ENCODE measurements at regions not wholly inside any gene's neighbourhood (a gene's known extent, or its start where the extent isn't known, plus 50 kb on each side); places are given as distances from the start of the nearest gene placed in this dataset.

- TF ChIP-seq ZNF462 (CRISPR knock-in tag; IDR thresholded peaks at IDR 0.05) (no peak), CTCF (conservative IDR thresholded peaks at IDR 0.05; ENCODE audit: low read depth in 2 of 2) (no peak), EZH2 (IDR thresholded peaks at IDR 0.05; ENCODE audit: low read depth, unreplicated experiment) (no peak), EZH2phosphoT487 (IDR thresholded peaks at IDR 0.05; ENCODE audit: unreplicated experiment) (no peak), NANOG (IDR thresholded peaks at IDR 0.05; ENCODE audit: borderline replicate concordance) (no peak), POLR2AphosphoS5 (IDR thresholded peaks at IDR 0.05; ENCODE audit: low read depth) (no peak), STAT1 (IDR thresholded peaks at IDR 0.05; ENCODE audit: unreplicated experiment) (no peak), ZNF114 (CRISPR knock-in tag; IDR thresholded peaks at IDR 0.05) (no peak), CREB1 (CRISPR knock-in tag; IDR thresholded peaks at IDR 0.05; ENCODE audit: low read depth) (no peak)
Measured at GRCh38 chr2:117737846-117738245, 76.6 kb upstream of the DDX18 start (continued).
